ENCODE measurements at regions not wholly inside any gene's neighbourhood (a gene's known extent, or its start where the extent isn't known, plus 50 kb on each side); places are given as distances from the start of the nearest gene placed in this dataset.

GRCh38 chr10:55378196-55378595, 577.2 kb upstream of the PCDH15 start:
- no peak for DNase-seq (ENCODE audit: low read depth)
- no peak overlapping the region for H3K4me3 ChIP-seq (ENCODE audit: low read depth, low read length)
- TF ChIP-seq CTCF (conservative IDR thresholded peaks at IDR 0.05; ENCODE audit: low read depth, low read length): no peak

DNA sequence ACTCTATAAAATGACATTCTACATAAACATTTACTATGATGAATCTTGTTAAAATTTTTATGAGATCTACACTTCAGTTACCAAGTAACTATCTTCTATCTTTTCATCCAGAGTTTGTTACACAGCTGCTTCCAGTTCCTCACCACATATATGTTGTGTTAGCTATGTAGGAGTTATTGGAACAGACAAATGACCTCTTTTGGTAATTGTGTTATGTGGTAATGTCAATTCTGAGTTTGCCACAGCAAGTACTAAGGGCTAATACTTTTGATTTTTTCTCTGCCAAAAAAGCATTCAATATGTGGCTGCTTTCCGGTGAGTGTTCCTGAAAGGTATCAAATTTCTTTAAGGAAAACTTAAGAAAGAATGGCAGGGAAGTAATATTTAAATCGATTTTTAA, 573.9 kb upstream of the PCDH15 start:
- H3K4me3 ChIP-seq (ENCODE audit: low read depth, low read length): no peak overlapping the region
- no peak for TF ChIP-seq CTCF (conservative IDR thresholded peaks at IDR 0.05; ENCODE audit: low read depth, low read length)
- DNase-seq (ENCODE audit: low read depth): no peak

DNA sequence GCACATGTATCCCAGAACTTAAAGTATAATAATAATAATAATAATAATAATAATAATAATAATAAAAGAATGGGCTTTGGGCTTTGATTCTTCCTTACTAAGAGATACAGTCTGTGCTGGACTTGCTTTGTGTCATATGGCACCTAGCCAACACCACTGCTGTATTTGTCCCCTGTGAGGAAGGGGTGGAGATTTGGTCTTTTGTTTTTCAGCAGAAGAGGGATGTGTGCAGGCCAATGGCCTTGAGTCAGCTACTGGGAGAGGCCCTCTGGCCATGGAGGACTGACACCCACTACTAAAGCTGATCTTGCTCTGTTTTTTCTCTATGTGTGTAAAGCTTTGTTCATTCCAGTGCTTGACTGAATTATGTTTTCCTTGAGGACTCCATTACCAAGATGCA, 573.0 kb upstream of the PCDH15 start:
- H3K4me3 ChIP-seq (ENCODE audit: low read depth, low read length): no peak overlapping the region
- TF ChIP-seq CTCF (conservative IDR thresholded peaks at IDR 0.05; ENCODE audit: low read depth, low read length): no peak

DNA sequence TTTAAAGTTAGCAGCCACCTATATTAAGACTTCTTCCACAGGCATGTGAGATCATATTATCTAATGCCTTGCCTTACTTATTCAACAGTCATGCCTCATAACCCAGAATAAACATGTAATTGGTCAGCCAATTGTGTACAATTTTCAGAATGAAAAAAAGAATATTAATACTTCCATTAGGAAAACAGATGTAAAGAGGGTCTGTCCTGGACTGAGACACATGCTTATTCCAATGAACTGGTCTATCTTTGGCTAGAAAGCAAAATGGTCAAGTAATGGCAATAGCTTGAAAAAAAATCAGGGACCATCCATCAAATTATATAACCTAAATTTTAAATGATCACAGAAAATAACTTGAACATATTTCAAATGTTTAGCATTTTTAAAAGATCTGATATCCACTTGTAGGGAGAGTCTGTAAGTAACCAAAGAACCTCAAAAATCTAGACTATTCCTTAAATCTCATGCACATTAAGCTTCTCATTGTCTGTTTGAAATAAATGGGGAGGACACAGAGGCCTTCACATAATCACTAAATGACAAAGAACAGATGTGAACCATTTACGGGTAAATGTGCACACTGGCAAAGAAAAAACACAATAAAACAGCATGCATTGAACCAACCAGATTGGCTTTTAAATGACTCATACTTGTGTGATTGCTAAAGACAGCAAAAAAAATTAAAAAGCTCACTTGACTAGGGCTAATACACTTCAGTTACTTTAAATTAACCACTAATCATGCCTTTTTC, 568.8 kb upstream of the PCDH15 start:
- no peak overlapping the region for H3K4me3 ChIP-seq (ENCODE audit: low read depth, low read length)
- peak; percentile 10 for DNase-seq (ENCODE audit: low read depth)
- no peak for TF ChIP-seq CTCF (conservative IDR thresholded peaks at IDR 0.05; ENCODE audit: low read depth, low read length)

More for the DNA sequence above, 573.0 kb upstream of the PCDH15 start:
- no peak for DNase-seq (ENCODE audit: low read depth)

DNA sequence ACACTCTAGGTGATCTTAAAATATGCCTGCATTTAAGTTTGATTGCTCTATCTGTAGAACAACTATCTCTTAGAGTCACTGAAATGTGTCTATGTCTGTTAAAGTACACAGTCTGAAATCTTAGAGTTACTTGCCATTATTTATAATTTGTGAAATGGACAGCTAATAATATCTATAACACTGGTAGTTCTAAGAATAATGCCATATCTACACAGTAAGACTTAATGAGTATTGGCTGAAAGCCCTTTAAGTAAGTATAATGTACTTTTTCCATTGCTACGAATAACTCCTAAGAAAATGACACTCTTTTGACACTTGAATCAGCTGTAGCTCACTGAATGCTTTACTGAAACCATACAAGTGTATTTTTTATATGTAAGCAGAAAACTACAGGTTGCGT, 567.4 kb upstream of the PCDH15 start:
- no peak for TF ChIP-seq CTCF (conservative IDR thresholded peaks at IDR 0.05; ENCODE audit: low read depth, low read length)
- DNase-seq (ENCODE audit: low read depth): no peak

GRCh38 chr10:55367555-55367954, 566.5 kb upstream of the PCDH15 start:
- H3K4me3 ChIP-seq (ENCODE audit: low read depth, low read length): no peak overlapping the region
- no peak for DNase-seq (ENCODE audit: low read depth)
- TF ChIP-seq CTCF (conservative IDR thresholded peaks at IDR 0.05; ENCODE audit: low read depth, low read length): no peak

More for the DNA sequence above, 567.4 kb upstream of the PCDH15 start:
- no peak overlapping the region for H3K4me3 ChIP-seq (ENCODE audit: low read depth, low read length)

DNA sequence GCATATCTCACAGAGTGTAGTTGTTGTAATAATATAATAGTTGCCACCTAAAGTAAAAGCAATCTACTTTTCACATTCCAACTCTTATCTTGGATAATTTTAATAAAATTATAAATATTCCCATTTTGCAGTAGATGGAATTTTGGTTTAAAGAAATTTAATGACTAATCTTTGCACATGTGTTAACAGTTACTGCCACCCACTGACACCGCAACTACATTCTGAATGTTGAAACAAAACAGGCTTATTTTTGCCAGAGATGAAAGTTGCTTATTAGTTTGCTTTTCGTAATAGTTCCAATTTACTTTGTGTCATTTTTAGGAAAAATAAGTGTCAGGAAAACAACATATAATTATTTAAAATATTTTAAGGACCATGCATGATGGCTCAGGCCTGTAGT, 557.5 kb upstream of the PCDH15 start:
- no peak for DNase-seq (ENCODE audit: low read depth)
- no peak for TF ChIP-seq CTCF (conservative IDR thresholded peaks at IDR 0.05; ENCODE audit: low read depth, low read length)
- H3K4me3 ChIP-seq (ENCODE audit: low read depth, low read length): no peak overlapping the region

Data from choroid plexus epithelial cell (primary cell).